GM04504 (cell line): ENCODE measurements at regions not wholly inside any gene's neighbourhood (a gene's known extent, or its start where the extent isn't known, plus 50 kb on each side); places are given as distances from the start of the nearest gene placed in this dataset.
"Not testable (repeated sequence)": the region's sequence is repeated elsewhere in the genome, so short reads cannot be mapped to it uniquely, and the experiment has no call there.

ENCODE experiments used
- DNase-seq: peaks from one replicate; pipeline ENCODE4 v3.0.0-alpha.2; 2012; ENCODE audit warnings: low read depth

DNA sequence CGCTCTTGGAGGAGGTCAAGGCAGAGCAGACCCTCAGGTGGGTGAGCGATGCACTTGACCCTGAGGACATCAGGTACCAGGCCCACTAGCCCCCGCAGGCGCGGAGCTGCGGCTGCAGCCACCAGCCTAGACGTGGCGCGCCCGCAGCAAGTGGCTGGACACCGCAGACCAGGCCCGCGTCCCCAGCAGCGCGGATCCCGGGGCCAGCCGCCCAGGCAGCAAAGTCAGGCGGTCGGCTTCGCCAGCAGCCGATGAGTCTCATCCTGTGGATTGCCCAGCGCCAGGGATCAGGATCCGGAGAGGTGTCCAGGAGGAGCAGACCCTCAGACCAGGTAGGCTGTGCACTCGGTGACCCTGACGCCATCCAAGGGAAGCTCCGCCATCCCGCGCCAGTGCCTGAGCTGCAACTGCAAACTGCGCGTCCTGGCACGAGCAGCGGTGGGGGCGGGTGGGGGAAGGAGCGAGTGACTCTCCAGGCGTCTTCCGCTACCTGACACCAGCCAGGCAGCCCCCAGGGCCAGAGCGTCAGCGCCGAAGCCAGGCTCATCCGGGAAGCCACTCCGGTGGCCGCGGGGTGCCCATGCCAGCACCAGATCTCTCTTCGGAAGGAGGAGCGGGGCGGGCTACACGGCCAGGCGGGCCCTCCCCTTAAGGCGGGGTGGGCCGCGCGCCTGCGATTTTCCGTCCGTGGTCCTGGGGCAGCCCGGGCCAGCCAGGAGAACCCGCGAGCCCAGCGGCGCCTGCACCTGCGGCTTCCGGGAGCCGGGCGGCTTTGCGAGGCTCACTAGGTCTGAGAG lies 92.6 kb upstream of the THOC3 start:
- not testable (repeated sequence) for DNase-seq

DNA sequence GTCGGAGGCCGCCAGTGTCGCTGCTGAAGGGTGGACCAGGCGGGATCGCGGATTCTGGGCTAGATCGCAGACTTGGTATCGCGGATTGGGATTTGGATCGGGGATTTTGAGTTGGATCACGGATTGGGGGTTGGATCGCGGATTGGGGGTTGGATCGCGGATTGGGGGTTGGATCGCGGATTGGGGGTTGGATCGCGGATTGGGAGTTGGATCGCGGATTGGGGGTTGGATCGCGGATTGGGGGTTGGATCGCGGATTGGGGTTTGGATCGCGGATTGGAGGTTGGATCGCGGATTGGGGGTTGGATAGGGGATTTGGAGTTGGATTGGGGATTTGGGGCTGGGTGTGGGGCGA lies 93.1 kb upstream of the THOC3 start:
- DNase-seq = not testable (repeated sequence)

DNA sequence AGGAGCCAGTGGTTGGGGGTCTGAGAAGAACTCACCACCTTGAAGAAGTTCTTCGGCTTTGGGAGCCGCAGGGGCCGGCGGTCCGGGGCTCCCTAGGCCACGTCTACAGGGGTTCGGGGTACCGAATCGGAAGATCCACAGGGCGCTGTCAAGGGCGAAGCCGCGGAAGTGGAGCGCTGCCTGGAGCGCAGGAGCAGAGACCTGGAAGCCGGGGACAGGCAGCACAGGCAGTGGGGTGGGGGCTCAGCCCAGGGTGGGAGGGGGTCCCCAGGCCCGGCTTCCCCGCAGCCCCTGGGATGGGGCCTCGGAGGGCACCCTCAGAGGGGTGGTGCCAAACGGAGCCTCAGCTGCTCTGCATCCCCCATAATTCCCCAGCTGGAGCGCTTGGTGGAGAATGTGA lies 93.5 kb upstream of the THOC3 start:
- not testable (repeated sequence) for DNase-seq

DNA sequence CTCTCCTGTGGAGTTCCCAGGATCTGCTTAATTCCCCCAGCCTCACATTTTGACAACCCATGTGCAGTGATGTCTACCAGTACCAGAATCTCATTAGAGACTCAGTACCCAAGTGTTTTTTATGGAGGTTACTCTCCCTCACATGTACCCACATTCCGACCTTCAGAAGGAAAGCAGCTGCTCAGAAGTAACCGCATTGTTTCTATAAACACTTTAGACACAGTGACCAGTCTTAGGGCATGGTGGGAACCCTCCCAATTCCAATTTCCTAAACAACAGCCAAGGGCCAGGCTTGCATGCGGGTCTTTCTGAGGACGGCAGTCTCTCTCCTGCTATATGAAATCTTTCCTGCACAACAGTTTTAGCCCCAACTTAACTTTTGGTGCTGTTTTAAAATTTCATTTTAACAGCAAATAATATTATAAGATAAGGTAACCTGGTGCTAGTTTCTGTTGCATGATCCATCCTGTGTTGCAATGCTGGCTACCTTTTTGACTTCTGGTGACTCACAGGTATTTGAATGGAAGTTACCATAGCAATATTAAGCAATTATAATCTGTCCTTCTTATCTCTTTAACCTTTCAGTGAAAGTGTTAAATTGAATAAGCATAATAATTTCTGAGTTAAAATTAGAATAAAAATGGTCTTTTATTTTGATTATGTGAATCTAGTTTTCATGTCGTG lies 98.3 kb upstream of the THOC3 start:
- not testable (repeated sequence) for DNase-seq

DNA sequence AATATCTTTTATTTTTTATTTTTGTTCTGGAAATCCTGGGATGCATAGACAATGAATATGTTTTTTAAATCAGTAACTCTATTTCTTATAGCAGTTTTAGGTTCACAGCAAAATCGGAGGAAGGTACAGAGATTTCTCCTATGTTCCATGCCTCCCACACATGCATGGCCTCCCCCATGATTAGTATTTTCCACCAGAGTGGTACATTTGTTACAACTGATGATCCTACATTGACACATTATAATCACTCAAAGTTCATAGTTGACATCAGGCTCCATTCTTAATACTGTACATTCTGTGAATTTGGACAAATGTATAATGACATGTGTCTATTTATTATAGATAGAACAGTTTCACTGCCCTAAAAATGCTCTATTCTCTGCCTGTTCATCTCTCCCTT lies 99.0 kb upstream of the THOC3 start:
- DNase-seq = not testable (repeated sequence)

DNA sequence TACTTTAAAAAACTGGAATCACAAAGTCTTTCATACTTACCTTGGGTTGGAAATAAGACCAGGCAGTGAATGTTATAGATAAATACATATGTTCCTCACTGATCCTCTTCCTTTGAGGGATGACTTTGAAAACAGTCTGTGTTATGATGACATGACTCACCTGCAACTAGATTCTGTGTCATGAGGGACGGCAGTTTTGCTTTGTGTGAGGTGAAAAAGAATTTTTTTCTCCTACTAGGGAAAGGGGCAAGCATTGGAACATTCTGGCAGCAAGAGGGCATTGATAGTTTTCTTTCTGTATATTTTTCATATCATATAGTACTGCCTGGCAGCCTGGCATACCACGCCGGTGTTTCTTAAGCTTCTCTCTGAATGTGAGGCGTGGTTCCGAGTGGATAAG lies 99.8 kb upstream of the THOC3 start:
- DNase-seq = not testable (repeated sequence)

DNA sequence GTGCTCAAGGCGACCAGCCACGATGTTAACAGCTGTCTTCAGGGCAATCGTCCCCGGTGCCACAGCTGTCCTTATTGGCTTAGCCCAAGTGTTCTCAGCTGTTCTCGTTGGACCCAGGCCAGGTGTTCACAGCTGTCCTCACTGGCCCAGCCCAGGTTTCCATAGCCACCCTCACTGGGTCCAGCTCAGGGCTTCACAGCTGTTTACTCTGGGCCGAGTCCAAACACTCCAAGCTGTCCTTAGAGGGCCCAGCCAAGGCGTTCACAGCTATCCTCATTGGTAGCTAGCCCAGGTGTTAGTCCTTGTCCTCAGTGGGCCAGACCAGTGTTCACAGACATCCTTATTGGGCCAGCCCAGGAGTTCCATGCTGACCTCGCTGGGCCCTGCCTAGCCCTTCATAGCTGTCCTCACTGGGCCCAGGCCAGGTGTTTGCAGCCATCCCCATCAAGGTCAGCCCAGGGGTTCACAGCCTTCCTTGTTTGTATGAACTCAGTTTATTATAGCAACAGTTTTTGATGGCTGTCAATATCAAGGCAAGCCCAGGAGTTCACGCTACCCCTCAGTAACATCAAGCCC lies 106.0 kb upstream of the THOC3 start:
- not testable (repeated sequence) for DNase-seq

DNA sequence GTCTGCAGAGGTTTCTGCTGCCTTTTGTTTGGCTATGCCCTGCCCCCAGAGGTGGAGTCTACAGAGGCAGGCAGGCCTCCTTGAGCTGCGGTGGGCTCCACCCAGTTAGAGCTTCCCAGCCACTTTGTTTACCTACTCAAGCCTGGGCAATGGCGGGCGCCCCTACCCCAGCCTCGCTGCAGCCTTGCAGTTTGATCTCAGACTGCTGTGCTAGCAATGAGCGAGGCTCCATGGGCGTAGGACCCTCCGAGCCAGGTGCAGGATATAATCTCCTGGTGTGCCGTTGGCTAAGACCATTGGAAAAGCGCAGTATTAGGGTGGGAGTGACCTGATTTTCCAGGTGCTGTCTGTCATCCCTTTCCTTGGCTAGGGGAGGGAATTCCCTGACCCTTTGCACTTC lies 115.6 kb upstream of the THOC3 start:
- DNase-seq = not testable (repeated sequence)

DNA sequence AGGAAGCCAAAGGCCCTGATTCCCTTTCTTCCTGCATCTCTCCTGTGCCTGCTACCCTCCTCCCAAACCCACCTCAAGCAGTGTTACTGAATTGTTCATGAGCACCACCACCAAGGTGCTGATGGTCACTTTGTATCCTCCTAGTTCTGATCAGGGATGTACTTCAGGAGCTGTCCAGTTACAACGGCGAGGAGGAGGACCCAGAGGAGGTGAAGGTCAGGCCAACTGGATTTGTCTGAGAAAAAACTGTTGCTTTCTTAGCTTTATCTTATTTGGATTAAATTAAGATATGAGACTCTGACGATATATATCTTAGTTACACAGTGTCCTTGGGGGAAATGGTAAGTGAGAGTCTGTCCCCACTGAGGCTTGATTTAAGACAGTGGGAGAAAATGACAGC lies 135.0 kb upstream of the THOC3 start:
- DNase-seq = not testable (repeated sequence)

DNA sequence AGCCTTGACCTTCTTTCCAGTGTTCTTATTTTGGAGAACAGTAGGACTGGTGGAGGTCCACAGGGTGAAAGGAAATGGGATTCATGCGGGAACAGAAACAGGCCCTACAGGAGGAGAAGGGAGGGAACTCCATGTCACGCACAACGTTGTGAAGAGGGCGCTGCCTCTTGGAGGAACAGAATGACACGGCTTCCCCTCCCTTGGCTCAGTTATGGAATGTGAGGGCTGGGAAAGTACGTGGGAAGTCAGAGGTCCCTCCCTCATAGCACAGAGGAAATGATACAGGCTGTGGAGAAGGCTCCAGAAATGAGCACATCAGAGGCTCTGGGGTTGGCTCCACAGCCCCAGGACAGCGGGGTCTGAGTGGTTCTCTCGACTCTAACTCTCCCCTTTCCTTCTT lies 125.3 kb upstream of the SIMC1 start:
- not testable (repeated sequence) for DNase-seq

DNA sequence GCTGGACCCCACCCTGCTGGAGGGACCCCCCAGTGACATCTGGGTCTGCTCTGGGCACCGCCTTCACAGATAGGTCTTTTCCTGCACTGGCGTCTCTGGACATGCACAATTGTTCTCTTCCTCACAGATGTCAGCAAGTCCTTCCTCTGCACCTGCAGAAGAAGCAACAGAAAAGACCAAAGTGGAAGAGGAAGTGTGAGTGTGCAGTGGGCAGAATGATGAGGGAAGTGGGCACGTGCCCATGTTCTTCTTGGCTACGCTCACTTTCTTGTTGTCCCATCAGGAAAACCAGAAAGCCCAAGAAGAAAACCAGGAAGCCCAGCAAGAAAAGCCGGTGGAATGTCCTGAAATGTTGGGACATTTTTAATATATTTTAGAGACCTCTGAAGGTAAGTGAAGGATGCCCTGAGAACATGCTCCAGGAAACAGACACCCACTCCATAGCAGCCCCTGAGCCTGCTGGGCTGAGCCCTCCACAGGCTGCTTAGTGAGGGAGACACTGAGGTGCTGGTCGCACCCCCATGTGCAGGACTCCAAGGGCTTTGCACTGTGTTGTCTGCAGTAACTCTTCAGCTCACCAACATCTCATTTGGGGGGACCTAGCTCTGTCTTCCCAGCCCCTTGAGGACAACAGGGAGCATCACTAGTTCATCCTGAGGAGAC lies 124.4 kb upstream of the SIMC1 start:
- not testable (repeated sequence) for DNase-seq

DNA sequence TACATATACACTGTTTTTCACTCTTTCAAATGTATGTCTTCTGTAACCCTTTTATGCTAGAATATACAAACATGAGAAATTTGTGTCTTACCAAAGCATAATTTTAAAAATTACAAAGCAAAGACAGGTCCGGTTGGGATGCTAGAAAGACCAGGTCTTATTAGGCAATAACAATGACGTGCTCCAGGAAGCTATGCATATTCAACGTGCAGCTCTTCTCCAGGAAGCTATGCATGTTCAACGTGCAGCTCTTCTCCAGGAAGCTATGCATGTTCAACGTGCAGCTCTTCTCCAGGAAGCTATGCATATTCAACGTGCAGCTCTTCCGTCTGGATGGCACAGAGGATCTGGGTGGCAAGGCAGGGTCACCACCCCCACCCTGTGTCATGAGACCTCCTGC lies 123.4 kb upstream of the SIMC1 start:
- DNase-seq = not testable (repeated sequence)

DNA sequence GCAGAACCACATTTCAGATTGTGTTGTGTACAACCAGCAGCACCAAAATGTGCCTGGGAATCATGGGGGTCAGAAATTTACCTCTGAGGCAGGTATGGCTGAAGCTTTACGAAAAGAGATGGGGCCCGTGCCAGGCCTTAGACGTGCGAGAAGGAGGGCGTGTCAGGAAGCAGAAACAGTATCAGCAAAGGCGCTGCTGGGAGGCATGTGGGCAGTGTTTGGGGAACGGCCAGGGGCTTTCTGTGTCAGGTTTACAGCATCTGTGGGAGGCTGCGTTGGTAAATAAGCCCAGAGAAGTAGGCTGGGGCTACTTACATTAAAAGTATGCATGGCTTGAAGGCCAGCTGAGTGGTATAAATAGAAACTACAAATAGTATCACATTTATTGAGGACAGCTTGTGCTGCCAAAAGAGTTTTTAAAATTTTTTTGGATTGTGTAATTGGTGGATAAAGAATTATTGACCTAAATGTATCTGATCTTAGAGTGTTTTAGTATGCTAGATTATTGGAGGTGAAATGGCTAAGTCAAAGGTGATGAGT lies 120.5 kb upstream of the SIMC1 start:
- DNase-seq = not testable (repeated sequence)

DNA sequence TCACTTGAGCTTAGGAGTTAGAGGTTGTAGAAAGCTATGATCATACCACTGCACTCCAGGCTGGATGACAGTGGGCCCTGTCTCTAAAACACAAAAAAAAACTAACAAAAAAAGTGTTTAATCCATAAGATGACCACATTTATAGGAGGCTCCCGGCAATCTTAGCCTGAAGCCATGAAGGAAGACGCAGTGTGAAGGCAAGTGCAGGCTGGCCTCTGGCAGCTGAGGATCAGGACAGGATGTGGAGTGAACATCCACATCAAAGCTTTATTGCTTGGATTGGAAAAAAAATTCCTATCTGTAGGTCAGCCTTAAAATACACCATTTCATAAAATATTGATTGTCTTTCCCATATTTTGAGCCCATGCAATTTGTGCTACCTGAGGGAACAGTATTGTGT lies 115.9 kb upstream of the SIMC1 start:
- DNase-seq = not testable (repeated sequence)

DNA sequence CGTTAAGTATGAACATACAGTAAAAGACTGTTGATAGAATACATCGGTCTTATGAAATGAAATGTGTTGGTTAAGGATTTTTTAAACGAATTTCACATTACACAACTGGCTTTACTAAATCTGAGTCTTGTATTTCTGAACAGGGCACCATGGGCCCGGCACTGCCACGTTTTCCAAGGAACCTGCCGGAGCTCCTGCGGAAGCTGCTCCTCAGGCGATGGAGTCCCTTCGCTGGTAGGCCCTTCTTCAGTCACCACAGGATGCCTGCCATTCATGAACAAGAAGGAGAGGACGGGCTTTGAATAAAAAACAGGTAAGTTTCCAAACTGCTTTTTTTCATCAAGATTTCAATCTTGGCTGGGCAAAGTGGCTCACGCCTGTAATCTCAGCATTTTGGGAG lies 114.1 kb upstream of the SIMC1 start:
- DNase-seq = not testable (repeated sequence)

DNA sequence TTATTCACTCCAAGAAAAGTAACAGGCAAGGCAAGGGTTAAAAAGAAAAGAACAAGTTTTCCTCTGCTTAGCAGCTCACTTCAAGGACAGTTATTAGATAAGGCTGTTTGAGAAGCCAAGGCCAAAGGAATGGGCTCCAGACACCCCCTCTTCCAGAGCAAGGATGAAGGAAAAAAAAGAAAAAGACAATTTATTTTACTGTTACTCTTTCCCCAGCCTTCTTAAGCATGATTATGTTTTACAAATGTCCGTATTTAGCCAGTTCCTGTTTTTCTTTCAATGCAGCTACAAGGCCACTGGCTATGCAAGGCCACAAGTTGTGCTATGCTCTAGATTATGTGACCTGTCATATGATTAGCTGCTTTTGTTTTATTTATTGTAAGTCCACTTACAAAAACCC lies 106.5 kb upstream of the SIMC1 start:
- no peak for DNase-seq

DNA sequence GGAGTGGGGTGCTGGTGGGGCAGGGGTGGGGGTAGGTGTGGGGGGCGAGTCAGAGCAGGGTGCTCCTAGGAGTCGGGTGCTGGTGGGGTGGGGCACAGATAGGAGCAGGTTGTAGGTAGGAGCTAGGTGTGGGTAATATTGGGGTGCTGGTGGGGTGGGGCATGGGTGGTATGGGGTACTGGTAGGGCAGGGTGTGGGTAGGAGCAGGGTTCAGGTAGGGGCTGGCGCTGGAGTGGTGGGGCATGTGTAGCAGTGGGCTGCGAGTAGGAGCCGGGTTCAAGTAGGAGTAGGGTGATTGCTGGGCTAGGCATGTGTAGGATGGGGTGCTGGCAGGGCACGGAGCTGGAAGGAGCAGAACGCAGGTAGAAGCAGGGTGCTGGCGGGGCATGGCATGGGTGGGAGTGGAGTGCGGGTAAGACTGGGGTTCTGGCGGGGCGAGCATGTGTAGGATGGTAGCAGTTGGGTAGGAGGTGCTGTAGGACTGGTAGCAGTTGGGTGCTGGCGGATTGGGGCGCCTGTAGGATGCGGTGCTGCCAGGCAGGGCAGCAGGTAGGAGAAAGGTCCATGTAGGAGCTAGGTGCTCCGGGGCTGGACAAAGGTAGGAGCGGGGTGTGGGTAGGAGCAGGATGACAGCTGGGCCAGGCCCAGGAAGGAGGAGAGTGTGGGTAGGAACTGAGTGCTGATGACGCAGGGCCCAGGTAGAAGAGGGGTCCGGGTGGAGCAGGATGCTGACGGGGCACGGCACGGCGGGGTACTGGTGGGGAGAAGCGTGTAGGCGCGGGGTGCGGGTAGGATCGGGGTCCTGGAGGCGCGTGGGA lies 105.5 kb upstream of the SIMC1 start:
- no peak for DNase-seq

DNA sequence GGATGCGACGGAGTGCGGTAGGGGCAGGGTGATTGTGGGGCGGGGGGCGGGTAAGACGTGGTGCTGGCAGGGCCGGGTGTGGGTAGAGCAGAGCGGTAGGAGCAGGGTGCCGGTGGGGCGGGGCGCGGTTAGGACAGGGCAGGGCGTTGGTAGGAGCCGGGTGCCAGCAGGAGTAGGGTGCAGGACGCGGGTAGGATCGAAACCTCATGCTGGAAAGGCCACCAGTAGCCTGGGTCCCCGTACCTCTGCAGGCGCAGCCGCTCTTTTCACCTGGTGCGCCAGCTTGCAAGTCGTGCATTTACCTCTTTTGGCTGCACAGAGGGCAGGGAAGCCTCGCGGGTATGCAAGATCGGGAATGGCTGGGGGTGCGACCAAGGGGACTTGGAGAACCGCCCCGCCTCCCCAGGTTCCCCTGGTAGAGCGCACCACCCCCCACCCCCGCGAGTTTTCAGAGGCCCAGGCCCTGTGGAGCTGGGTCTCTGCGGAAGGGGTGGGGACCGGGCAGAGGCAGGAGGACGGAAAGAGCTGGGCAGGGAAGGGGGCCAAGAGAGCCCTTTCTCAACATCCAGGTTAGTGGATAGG lies 104.8 kb upstream of the SIMC1 start:
- no peak for DNase-seq

DNA sequence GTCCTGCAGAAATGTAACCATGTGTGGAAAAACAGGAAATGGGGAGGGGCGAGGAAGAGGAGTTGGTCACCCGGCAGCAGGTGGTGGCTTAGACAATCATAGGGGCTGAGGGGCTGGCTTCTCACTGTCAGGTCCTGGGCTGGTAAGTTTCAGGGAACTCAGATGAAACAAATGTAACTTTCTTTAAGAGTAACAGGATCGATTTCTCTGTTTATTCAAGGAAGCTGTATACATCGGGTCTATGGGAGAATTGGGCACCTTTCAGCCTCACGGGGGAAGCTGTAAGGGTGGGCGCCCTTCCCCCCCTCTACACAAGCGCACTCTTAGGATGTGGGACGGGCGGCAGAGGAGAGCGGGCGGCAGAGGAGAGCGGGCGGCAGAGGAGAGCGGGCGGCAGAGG lies 104.3 kb upstream of the SIMC1 start:
- DNase-seq = no peak

DNA sequence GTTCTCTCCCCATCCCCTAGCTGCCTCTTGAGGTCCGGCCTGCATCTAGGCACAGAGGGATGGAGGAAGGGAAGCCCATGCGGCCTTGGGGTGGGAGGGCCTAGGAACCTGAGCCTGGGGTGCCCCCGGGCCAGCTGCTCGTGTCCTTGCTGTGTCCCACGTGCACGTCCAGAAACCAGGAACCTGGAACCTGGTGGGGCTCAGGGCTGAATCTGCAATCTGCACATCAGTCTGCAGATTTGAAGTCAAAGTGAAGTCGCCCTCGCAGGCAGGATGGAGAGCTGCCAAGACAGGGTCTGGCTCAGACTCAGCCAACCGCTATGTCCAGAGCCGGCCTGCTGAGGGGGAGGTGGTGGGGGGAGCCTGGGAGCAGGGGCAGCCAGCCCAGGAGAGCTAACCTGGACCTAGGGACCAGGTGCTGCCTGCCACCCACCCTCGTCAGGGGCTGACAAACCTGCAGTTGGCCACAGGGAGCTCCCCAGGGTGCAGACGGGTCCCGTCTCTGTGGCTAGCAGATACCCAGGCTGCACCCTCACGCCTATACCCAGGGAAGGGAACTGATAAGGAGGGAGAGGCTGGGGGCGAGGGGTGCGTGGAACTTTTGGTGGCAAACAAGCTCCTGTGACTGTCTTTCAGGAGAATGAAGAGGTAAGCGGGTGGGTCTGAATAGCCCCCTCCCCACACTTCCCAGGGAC lies 103.5 kb upstream of the SIMC1 start:
- DNase-seq = no peak

DNA sequence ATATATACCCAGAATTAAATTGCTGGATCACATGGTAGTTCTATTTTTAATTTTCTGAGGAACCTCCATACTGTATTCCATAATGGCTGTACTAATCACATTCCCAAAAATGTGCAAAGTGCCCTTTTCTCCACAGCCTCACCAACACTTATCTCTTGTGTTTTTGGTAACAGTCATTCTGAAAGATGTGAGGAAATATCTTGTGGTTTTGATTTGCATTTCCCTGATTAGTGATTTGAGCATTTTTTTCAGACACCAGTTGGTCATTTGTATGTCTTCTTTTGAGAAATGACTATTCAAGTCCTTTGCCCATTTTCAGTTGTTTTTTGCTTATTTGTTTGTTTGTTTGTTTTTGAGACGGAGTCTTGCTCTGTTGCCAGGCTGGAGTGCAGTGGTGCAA lies 98.1 kb upstream of the SIMC1 start:
- not testable (repeated sequence) for DNase-seq
